IPS-20b (cell line): ENCODE measurements at regions not wholly inside any gene's neighbourhood (a gene's known extent, or its start where the extent isn't known, plus 50 kb on each side); places are given as distances from the start of the nearest gene placed in this dataset.
"Not testable (repeated sequence)": the region's sequence is repeated elsewhere in the genome, so short reads cannot be mapped to it uniquely, and the experiment has no call there.

Experiments
- H3K27ac ChIP-seq: one replicate; pipeline ENCODE4 v1.5.1; 2013; ENCODE audit warnings: low read length
- H3K27me3 ChIP-seq: 2 replicates; pipeline ENCODE4 v1.6.1; 2013; ENCODE audit warnings: mild to moderate bottlenecking, low read length, inconsistent platforms; ENCODE audit not compliant: insufficient read depth
- H3K36me3 ChIP-seq: 2 replicates; pipeline ENCODE4 v1.6.1; 2013; ENCODE audit warnings: low read depth, mild to moderate bottlenecking, inconsistent platforms, low read length, moderate library complexity; ENCODE audit not compliant: insufficient read depth
- H3K4me1 ChIP-seq: 2 replicates; pipeline ENCODE4 v1.6.1; 2013; ENCODE audit warnings: mild to moderate bottlenecking, control low read depth, inconsistent platforms, low read length, moderate library complexity; ENCODE audit not compliant: insufficient read depth
- H3K4me3 ChIP-seq: 2 replicates; pipeline ENCODE4 v1.5.1; 2013; ENCODE audit warnings: mild to moderate bottlenecking, low read length, inconsistent platforms
- H3K9ac ChIP-seq: 2 replicates; pipeline ENCODE4 v1.6.1; 2013; ENCODE audit warnings: low read depth, mild to moderate bottlenecking, inconsistent platforms, low read length, moderate library complexity
- H3K9me3 ChIP-seq: 2 replicates; pipeline ENCODE4 v1.6.1; 2013; ENCODE audit warnings: mild to moderate bottlenecking, low read depth, low read length, inconsistent platforms; ENCODE audit not compliant: insufficient read depth

GRCh38 chr11:100472727-100473389 is 214.2 kb upstream of the ARHGAP42 start:
- Histone ChIP-seq H3K4me1 (no peaks in the 10 kb centered on the region), H3K4me3 (no peak overlapping the region), H3K36me3 (no peaks in the 10 kb centered on the region), H3K9me3 (no peaks in the 10 kb centered on the region), H3K27me3 (no peaks in the 10 kb centered on the region), H3K9ac (no peak overlapping the region), H3K27ac (no peak overlapping the region)

- Histone ChIP-seq H3K27ac (no peak overlapping the region), H3K4me3 (no peak overlapping the region), H3K36me3 (no peaks in the 10 kb centered on the region), H3K4me1 (no peaks in the 10 kb centered on the region), H3K27me3 (no peaks in the 10 kb centered on the region), H3K9me3 (no peaks in the 10 kb centered on the region), H3K9ac (no peak overlapping the region)
These were observed 213.7 kb upstream of the ARHGAP42 start for GRCh38 chr11:100473390-100473740.

- H3K27ac ChIP-seq: no peak overlapping the region
- H3K27me3 ChIP-seq: no peaks in the 10 kb centered on the region
- no peaks in the 10 kb centered on the region for H3K9me3 ChIP-seq
- H3K4me3 ChIP-seq: no peak overlapping the region
- no peaks in the 10 kb centered on the region for H3K4me1 ChIP-seq
- no peaks in the 10 kb centered on the region for H3K36me3 ChIP-seq
- no peak overlapping the region for H3K9ac ChIP-seq
These were observed 202.1 kb upstream of the ARHGAP42 start for GRCh38 chr11:100484948-100485347.

DNA sequence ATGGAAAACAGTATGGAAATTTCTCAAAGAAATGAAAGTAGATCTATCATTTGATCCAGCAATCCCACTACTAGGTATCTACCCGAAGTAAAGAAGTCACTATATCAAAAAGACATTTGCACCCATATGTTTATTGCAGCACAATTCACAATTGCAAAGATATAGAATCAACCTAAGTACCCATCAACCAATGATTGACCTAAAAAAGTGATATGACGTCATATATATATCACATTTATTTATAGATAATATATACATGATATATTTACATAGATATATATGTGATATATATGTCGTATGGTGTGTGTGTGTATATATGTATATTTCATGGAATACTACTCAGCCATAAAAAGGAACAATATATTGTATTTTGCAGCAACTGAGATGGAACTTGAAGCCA is 188.3 kb upstream of the ARHGAP42 start:
- Histone ChIP-seq H3K36me3 (no peaks in the 10 kb centered on the region), H3K9me3 (no peaks in the 10 kb centered on the region; the same call in 1 of the 2 replicates), H3K9ac (no peak overlapping the region), H3K27me3 (no peaks in the 10 kb centered on the region), H3K4me1 (no peaks in the 10 kb centered on the region), H3K4me3 (no peak overlapping the region), H3K27ac (no peak overlapping the region)

GRCh38 chr11:100501450-100501849 is 185.6 kb upstream of the ARHGAP42 start:
- Histone ChIP-seq H3K9ac (no peak overlapping the region), H3K9me3 (no peaks in the 10 kb centered on the region), H3K4me3 (no peak overlapping the region), H3K36me3 (no peaks in the 10 kb centered on the region), H3K27ac (no peak overlapping the region), H3K27me3 (no peaks in the 10 kb centered on the region), H3K4me1 (no peaks in the 10 kb centered on the region)

DNA sequence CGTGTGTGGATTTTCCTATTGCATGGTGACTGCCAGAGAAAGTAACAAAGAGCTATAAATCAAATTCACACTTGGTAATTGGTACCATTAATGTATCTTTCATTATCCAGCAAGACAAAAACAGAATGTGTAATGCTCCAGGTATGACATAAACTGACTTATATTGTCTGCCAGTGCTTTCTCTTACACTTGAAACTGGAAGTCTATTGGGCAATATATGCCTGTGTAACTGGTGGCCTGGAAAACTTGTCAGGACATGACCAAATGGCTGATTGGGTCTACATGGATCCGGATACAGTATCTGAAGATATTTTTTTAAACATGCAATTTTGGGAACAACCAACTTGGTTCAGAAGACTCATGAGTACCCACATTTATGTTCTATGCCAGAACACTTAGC is 174.6 kb upstream of the ARHGAP42 start:
- H3K9ac ChIP-seq: no peak overlapping the region
- H3K9me3 ChIP-seq: no peaks in the 10 kb centered on the region
- no peak overlapping the region for H3K27ac ChIP-seq
- H3K4me3 ChIP-seq: no peak overlapping the region
- no peaks in the 10 kb centered on the region for H3K27me3 ChIP-seq
- H3K36me3 ChIP-seq: no peaks in the 10 kb centered on the region
- H3K4me1 ChIP-seq: peaks cover 3% of the 10 kb centered on the region; the same call in 1 of the 2 replicates

DNA sequence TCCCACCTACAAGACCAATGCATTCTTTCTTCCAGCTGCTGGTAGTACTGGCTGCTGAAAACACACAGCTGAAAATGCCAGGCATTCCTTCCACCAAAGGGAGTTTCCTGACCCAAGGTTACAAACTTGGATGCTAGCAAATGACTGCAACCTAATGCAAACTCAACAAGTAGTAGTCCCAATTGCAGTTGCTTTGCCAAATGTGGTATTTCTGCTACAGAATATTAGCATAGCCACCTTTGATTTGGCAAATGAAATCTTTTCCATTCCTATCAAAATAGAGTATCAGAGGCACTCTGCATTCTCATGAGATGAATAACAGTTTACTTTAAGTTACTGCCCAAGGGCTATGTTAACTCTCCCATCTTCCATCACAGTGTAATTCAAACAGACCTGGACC is 172.0 kb upstream of the ARHGAP42 start:
- no peaks in the 10 kb centered on the region for H3K36me3 ChIP-seq
- H3K4me1 ChIP-seq: peaks cover 3% of the 10 kb centered on the region; the same call in 1 of the 2 replicates
- no peaks in the 10 kb centered on the region for H3K9me3 ChIP-seq
- no peak overlapping the region for H3K9ac ChIP-seq
- H3K27me3 ChIP-seq: no peaks in the 10 kb centered on the region
- H3K4me3 ChIP-seq: no peak overlapping the region
- H3K27ac ChIP-seq: no peak overlapping the region

DNA sequence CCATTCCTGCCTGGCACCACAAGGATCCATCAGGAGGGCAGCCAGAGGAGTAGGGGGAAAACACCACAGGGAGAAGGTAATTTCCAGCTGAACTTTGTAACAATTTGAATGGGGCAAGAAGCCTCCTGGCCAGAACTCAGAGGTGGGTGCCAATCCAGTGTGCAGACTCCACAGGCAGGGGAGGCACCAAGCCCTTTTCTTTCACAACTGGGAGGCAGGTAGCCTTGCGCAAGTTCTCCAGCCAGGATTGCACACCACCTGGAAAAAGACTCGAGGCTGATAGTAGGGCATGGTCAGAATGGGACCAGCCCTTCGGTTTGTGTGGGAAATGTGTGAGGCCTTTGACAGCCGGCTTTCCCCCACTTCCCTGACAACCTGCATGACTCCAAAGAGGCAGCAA is 161.9 kb upstream of the ARHGAP42 start:
- Histone ChIP-seq H3K27me3 (no peaks in the 10 kb centered on the region), H3K36me3 (no peaks in the 10 kb centered on the region), H3K27ac (no peak overlapping the region), H3K9ac (no peak overlapping the region), H3K9me3 (peaks cover 4% of the 10 kb centered on the region), H3K4me3 (no peak overlapping the region), H3K4me1 (no peaks in the 10 kb centered on the region)

- H3K9me3 ChIP-seq: peaks cover 4% of the 10 kb centered on the region
- no peak overlapping the region for H3K4me3 ChIP-seq
- H3K36me3 ChIP-seq: no peaks in the 10 kb centered on the region
- H3K4me1 ChIP-seq: no peaks in the 10 kb centered on the region
- no peaks in the 10 kb centered on the region for H3K27me3 ChIP-seq
- no peak overlapping the region for H3K27ac ChIP-seq
- no peak overlapping the region for H3K9ac ChIP-seq
These were observed 161.5 kb upstream of the ARHGAP42 start for GRCh38 chr11:100525635-100526034.

GRCh38 chr11:100528872-100529416 is 158.1 kb upstream of the ARHGAP42 start:
- no peaks in the 10 kb centered on the region for H3K27me3 ChIP-seq
- H3K27ac ChIP-seq: no peak overlapping the region
- H3K9ac ChIP-seq: no peak overlapping the region
- H3K9me3 ChIP-seq: peaks cover 3% of the 10 kb centered on the region
- H3K4me3 ChIP-seq: no peak overlapping the region
- no peaks in the 10 kb centered on the region for H3K4me1 ChIP-seq
- H3K36me3 ChIP-seq: no peaks in the 10 kb centered on the region

- not testable (repeated sequence) for H3K4me1 ChIP-seq, H3K27me3 ChIP-seq, H3K9ac ChIP-seq, H3K36me3 ChIP-seq, H3K4me3 ChIP-seq, H3K9me3 ChIP-seq, H3K27ac ChIP-seq
These were observed 155.8 kb upstream of the ARHGAP42 start for GRCh38 chr11:100531290-100531689.

GRCh38 chr11:100536979-100537378 is 150.1 kb upstream of the ARHGAP42 start:
- Histone ChIP-seq H3K27ac (no peak overlapping the region), H3K9ac (no peak overlapping the region), H3K36me3 (no peaks in the 10 kb centered on the region), H3K4me3 (no peak overlapping the region), H3K4me1 (no peaks in the 10 kb centered on the region), H3K27me3 (no peaks in the 10 kb centered on the region), H3K9me3 (no peaks in the 10 kb centered on the region)
